Amniotic stem cell (primary cell): ENCODE measurements at regions not wholly inside any gene's neighbourhood (a gene's known extent, or its start where the extent isn't known, plus 50 kb on each side); places are given as distances from the start of the nearest gene placed in this dataset.
A peak's percentile ranks its signal among the peaks of the same experiment; 100 is the strongest.
"Not testable (repeated sequence)": the region's sequence is repeated elsewhere in the genome, so short reads cannot be mapped to it uniquely, and the experiment has no call there.

Source experiments
- DNase-seq: peaks from one replicate; lab custom pipeline; 2025; lab: John Stamatoyannopoulos, UW

GRCh38 chr4:32840461-32841189, 2120.5 kb downstream of the PCDH7 start:
- no peak for DNase-seq

DNA sequence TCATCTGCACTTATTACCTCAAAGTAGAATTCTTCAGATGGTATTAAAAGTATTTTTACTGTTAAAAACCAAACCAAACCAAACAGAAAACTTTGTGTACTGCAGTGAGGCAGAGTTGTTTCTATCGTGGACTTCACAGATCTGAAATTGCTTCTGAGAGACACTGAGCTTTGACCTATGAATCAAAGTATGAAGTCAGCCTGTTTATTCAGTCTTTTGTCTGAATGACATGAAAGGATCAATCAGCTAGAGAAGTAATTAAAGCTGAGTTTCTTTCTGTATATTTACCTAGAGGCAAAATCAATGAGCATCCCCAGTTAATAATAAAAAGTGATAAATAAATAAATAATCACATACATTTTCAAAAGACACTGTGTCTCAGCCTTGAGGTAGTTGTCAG, 2121.0 kb downstream of the PCDH7 start:
- no peak for DNase-seq

DNA sequence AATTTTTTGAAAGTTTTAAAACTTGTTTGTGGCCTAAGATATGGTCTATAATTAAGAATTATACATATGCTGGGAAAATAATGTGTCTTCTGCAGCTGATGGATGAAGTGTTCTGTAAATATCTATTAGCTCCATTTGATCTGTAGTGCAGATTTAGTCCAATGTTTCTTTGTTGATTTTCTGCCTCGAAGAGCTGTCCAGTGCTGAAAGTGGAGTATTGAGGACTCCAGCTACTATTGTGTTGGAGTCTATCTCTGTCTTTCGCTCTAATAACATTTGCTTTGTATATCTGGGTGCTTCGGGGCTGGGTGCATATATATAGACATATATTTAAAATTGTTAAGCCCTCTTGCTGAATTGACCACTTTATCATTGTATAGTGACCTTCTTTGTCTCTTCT, 2127.3 kb downstream of the PCDH7 start:
- no peak for DNase-seq

- no peak for DNase-seq
These were observed 2135.5 kb downstream of the PCDH7 start for GRCh38 chr4:32855622-32856021.

GRCh38 chr4:32858361-32858760, 2138.2 kb downstream of the PCDH7 start:
- no peak for DNase-seq

GRCh38 chr4:32858971-32859370, 2138.8 kb downstream of the PCDH7 start:
- DNase-seq: peak; percentile 59

DNA sequence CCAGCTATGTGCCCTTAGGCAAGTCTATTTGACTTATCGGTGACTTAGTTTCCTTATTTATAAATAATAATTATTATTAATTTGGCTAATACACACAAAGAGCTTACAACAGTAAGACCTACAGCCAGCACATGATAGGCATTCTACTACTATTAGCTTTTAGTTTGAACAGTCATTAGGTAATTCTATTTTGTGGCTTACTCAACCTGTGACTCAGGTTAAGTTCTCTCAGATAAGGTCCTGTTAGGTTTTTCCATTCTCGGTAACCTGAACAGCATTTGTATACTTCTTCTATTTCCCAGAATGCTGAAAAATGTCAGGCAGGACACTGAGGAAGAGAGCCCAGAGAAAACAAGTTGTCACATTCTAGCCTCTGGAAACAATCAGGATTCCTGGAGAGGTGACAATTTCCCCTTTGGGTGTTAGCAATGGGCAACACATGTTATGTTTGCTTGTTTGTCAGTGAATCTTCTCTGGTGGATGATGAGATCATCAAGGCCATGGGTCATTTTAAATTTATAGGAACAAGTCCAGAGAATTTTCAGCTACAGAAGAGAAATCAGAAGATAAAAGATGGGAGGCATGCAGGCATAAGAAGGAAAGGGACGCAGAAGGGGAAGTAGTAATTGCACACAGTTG, 2144.7 kb downstream of the PCDH7 start:
- DNase-seq: no peak

- no peak for DNase-seq
These were observed 2156.4 kb downstream of the PCDH7 start for GRCh38 chr4:32876546-32876945.

GRCh38 chr4:32879913-32880312, 2159.7 kb downstream of the PCDH7 start:
- no peak for DNase-seq

GRCh38 chr4:32884198-32884597, 2164.0 kb downstream of the PCDH7 start:
- DNase-seq: no peak

- no peak for DNase-seq
These were observed 2170.2 kb downstream of the PCDH7 start for GRCh38 chr4:32890398-32890797.

GRCh38 chr4:32909053-32909452, 2188.9 kb downstream of the PCDH7 start:
- no peak for DNase-seq

DNA sequence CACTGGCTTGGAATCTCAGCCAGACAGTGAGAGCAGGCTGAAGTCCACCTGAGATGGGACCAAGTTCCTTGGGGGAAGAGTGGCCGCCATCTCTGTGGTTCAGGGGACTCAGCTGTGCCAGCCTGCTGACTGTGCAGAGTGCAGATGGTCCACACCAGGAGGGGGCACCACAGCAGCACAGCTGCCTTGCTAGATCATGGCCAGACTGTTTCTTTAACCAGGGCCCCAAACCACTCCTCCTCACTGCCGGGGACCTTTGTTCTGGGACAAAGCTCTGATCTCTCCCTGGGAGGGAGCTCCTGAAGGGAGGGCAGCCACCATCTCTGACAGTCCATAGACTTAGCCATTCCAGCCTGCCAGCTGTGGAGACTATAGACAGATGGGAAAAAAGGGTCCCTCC, 2189.6 kb downstream of the PCDH7 start:
- DNase-seq: no peak

GRCh38 chr4:32917586-32917985, 2197.4 kb downstream of the PCDH7 start:
- no peak for DNase-seq

GRCh38 chr4:32929796-32930699, 2209.9 kb downstream of the PCDH7 start:
- DNase-seq: no peak

GRCh38 chr4:32930700-32931099, 2210.5 kb downstream of the PCDH7 start:
- DNase-seq: no peak

- DNase-seq: no peak
These were observed 2211.3 kb downstream of the PCDH7 start for GRCh38 chr4:32931475-32931874.

- DNase-seq: no peak
These were observed 2212.0 kb downstream of the PCDH7 start for GRCh38 chr4:32932156-32932555.

GRCh38 chr4:32939222-32939621, 2219.1 kb downstream of the PCDH7 start:
- not testable (repeated sequence) for DNase-seq

DNA sequence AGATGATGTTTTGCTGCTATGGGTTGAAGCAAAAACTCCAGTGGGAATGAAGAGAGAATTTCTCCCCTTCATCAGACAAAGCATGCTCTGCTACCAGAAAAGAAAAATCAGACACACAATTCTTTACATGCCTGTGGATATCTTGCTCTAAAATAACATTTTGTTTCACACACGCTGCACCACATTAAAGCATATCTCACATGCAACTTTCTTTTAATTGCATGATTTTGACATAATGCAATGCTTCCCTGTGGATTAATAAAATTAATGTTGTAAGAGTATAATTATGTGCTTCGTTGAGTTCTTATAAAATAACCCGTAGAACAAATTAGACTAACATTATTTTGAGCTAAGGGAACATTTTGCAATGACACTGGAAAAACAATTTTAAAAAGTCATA, 2230.7 kb downstream of the PCDH7 start:
- no peak for DNase-seq

GRCh38 chr4:32958586-32958985, 2238.4 kb downstream of the PCDH7 start:
- no peak for DNase-seq

GRCh38 chr4:32962100-32962499, 2241.9 kb downstream of the PCDH7 start:
- no peak for DNase-seq

GRCh38 chr4:32985256-32985655, 2265.1 kb downstream of the PCDH7 start:
- no peak for DNase-seq
